ENCODE measurements at regions not wholly inside any gene's neighbourhood (a gene's known extent, or its start where the extent isn't known, plus 50 kb on each side); places are given as distances from the start of the nearest gene placed in this dataset.

DNA sequence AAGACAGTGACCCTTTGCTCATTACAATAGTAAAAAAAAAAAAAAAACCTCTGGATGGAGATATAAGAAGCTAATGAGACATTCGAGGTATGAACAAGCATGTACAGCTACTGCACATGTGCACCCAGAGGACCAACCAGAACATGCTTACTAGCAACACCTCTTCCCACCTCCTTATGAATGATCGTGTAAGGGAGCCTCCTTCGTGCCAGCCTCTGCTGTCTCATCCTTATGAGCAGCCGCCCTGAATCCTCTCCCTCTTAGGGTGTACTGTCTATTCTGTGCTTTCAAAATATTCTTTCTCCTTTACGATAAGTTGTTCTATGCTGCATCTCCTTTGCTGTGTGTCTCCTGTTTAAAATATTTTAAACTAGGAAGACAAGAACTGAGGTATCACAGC lies 91.4 kb upstream of the ACSL3 start (continued):
- TF ChIP-seq ZFX (IDR thresholded peaks at IDR 0.05) = no peak
- no peak for TF ChIP-seq JUND (IDR thresholded peaks at IDR 0.05)

DNA sequence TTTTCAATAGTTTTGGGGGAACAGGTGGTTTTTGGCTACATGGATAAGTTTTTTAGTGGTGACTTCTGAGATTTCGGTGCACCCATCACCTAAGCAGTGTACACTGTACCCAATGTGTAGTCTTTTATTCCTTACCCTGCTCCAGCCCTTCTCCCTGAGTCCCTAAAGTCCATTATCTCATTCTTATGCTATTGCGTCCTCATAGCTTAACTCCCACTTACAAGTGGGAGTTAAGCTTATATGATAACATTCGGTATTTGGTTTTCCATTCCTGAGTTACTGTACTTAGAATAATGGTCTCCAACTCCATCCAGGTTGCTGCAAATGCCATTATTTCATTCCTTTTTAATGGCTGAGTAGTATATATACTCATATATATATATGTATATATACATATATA lies 90.9 kb upstream of the ACSL3 start:
- RAD21 ChIA-PET (ENCODE audit: low non-redundant PET in 1 of 2, low total read pairs in 2 of 2, uncharacterized antibody in 2 of 2, unreplicated experiment in 2 of 2) = no interaction called here
- no peak overlapping the region for H3K4me3 ChIP-seq (replicated peaks in 1 of 2; ENCODE audit: low read depth in 1 of 2, low read length in 2 of 2)
- ATAC-seq (no peak; the same call in 1 of the 2 replicates), DNase-seq (ENCODE audit: low read depth, low spot score) (no peak)
- H2AFZ ChIP-seq (ENCODE audit: low read depth, low read length, poor library complexity, severe bottlenecking) = no peak overlapping the region
- no peak overlapping the region for H3K9ac ChIP-seq (ENCODE audit: low read length)
- no peaks in the 10 kb centered on the region for H4K20me1 ChIP-seq (ENCODE audit: insufficient read depth)
- POLR2A ChIA-PET = no interaction called here
- no peak overlapping the region for H3K4me2 ChIP-seq (ENCODE audit: low read length)
- TF ChIP-seq RAD21 (IDR thresholded peaks at IDR 0.05; ENCODE audit: low read depth) (no peak), CEBPB (IDR thresholded peaks at IDR 0.05; ENCODE audit: low read depth) (no peak), TCF7L2 (IDR thresholded peaks at IDR 0.05; ENCODE audit: borderline replicate concordance, extremely low read depth, insufficient read depth, insufficient read length) (no peak), YY1 (IDR thresholded peaks at IDR 0.05; ENCODE audit: extremely low read depth, insufficient replicate concordance, low read depth, low read length) (no peak), SP1 (IDR thresholded peaks at IDR 0.05; ENCODE audit: low read depth) (no peak), ZNF274 (IDR thresholded peaks at IDR 0.05; ENCODE audit: low read depth, low read length) (no peak), EGR1 (IDR thresholded peaks at IDR 0.05; ENCODE audit: low read depth) (no peak), POLR2A (IDR thresholded peaks at IDR 0.05; ENCODE audit: borderline replicate concordance, extremely low read depth, insufficient read depth, insufficient read length) (no peak), ZFX (IDR thresholded peaks at IDR 0.05) (no peak), SRF (IDR thresholded peaks at IDR 0.05; ENCODE audit: low read depth) (no peak), JUND (IDR thresholded peaks at IDR 0.05) (no peak), ELF1 (IDR thresholded peaks at IDR 0.05; ENCODE audit: borderline replicate concordance, low read depth) (no peak)
- TF ChIP-seq, protein P1, sequence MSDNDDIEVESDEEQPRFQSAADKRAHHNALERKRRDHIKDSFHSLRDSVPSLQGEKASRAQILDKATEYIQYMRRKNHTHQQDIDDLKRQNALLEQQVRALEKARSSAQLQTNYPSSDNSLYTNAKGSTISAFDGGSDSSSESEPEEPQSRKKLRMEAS (IDR thresholded peaks at IDR 0.05) = no peak
- TF ChIP-seq, protein P2, sequence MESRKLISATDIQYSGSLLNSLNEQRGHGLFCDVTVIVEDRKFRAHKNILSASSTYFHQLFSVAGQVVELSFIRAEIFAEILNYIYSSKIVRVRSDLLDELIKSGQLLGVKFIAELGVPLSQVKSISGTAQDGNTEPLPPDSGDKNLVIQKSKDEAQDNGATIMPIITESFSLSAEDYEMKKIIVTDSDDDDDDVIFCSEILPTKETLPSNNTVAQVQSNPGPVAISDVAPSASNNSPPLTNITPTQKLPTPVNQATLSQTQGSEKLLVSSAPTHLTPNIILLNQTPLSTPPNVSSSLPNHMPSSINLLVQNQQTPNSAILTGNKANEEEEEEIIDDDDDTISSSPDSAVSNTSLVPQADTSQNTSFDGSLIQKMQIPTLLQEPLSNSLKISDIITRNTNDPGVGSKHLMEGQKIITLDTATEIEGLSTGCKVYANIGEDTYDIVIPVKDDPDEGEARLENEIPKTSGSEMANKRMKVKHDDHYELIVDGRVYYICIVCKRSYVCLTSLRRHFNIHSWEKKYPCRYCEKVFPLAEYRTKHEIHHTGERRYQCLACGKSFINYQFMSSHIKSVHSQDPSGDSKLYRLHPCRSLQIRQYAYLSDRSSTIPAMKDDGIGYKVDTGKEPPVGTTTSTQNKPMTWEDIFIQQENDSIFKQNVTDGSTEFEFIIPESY (IDR thresholded peaks at IDR 0.05; ENCODE audit: extremely low read depth, insufficient replicate concordance, low read length) = no peak
- TF ChIP-seq, protein P3, sequence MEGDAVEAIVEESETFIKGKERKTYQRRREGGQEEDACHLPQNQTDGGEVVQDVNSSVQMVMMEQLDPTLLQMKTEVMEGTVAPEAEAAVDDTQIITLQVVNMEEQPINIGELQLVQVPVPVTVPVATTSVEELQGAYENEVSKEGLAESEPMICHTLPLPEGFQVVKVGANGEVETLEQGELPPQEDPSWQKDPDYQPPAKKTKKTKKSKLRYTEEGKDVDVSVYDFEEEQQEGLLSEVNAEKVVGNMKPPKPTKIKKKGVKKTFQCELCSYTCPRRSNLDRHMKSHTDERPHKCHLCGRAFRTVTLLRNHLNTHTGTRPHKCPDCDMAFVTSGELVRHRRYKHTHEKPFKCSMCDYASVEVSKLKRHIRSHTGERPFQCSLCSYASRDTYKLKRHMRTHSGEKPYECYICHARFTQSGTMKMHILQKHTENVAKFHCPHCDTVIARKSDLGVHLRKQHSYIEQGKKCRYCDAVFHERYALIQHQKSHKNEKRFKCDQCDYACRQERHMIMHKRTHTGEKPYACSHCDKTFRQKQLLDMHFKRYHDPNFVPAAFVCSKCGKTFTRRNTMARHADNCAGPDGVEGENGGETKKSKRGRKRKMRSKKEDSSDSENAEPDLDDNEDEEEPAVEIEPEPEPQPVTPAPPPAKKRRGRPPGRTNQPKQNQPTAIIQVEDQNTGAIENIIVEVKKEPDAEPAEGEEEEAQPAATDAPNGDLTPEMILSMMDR (IDR thresholded peaks at IDR 0.05 in 2 of 3, conservative IDR thresholded peaks at IDR 0.05 in 1 of 3; ENCODE audit: borderline replicate concordance in 1 of 3, insufficient read depth in 1 of 3, low read depth in 2 of 3, low read length in 2 of 3) = no peak
- TF ChIP-seq, protein P4, sequence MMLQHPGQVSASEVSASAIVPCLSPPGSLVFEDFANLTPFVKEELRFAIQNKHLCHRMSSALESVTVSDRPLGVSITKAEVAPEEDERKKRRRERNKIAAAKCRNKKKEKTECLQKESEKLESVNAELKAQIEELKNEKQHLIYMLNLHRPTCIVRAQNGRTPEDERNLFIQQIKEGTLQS (IDR thresholded peaks at IDR 0.05) = no peak
- H3K27ac ChIP-seq (ENCODE audit: low read depth, low read length) = no peak overlapping the region
- H3K9me3 ChIP-seq (ENCODE audit: control insufficient read depth in 1 of 2, insufficient read depth in 1 of 2, low read depth in 1 of 2, low read length in 2 of 2) = no peaks in the 10 kb centered on the region
- H3K36me3 ChIP-seq (ENCODE audit: control insufficient read depth in 1 of 2, insufficient read depth in 2 of 2, low read length in 2 of 2) = no peaks in the 10 kb centered on the region
- BruUV-seq (replicated peaks) = no TSS peak
- no peaks in the 10 kb centered on the region for H3K27me3 ChIP-seq (ENCODE audit: insufficient read depth, low read length)
- H3K4me1 ChIP-seq (ENCODE audit: control insufficient read depth in 1 of 2, insufficient read depth in 2 of 2, low read length in 2 of 2) = peaks cover 0 to 2% of the 10 kb centered on the region in 2 experiments; a peak in 2 of 4 replicates
- H3K79me2 ChIP-seq (ENCODE audit: insufficient read depth, low read length) = no peaks in the 10 kb centered on the region
- CTCF ChIA-PET = no interaction called here
- H3K9me2 ChIP-seq (ENCODE audit: insufficient read depth) = no peaks in the 10 kb centered on the region
- intact Hi-C loops (cut with micrococcal nuclease) = no loop called here
